Mucosa of descending colon (tissue), 3 donors: ENCODE measurements at regions not wholly inside any gene's neighbourhood (a gene's known extent, or its start where the extent isn't known, plus 50 kb on each side); places are given as distances from the start of the nearest gene placed in this dataset.

Experiments
- ATAC-seq: fragments of 200-7000 bp; cut with Tn5 transposase; one replicate; pipeline ENCODE4 v1.9.1; 2020; ENCODE audit warnings: mild to moderate bottlenecking, moderate library complexity
- DNase-seq, 3 donors: peaks; one replicate each; pipeline ENCODE4 v3.0.0-alpha.2; 2020
- H3K36me3 ChIP-seq: fragments of 200-600 bp; one replicate; pipeline ENCODE4 v1.8.0; 2021; ENCODE audit warnings: low read depth, mild to moderate bottlenecking
- H3K4me1 ChIP-seq: fragments of 200-600 bp; one replicate; pipeline ENCODE4 v1.8.0; 2021; ENCODE audit warnings: low read depth, mild to moderate bottlenecking
- H3K4me3 ChIP-seq: fragments of 200-600 bp; one replicate; pipeline ENCODE4 v1.8.0; 2021; ENCODE audit warnings: mild to moderate bottlenecking
- H3K9me3 ChIP-seq: fragments of 200-600 bp; one replicate; pipeline ENCODE4 v1.8.0; 2021; ENCODE audit warnings: mild to moderate bottlenecking
- intact Hi-C, 2 donors: fragments of 100-400 bp; cut with DNase I in 1 of 2; cut with micrococcal nuclease in 1 of 2; formaldehyde crosslinking; loops; one replicate each; pipeline versions ENCODE4 v1.11.0 to v1.11.1; 2022; cut with DNase I, micrococcal nuclease
- TF ChIP-seq, protein P1 (sequence below): fragments of 200-600 bp; IDR thresholded peaks from one replicate; pipeline ENCODE4 v1.8.0; 2022; ENCODE audit warnings: antibody characterized with exemption, mild to moderate bottlenecking
- donor health status: DM: no; HTN: no; CAD: no; lungs with moderate emphysema.
- donor health status: DM: no; HTN: no; CAD: no.
- donor health status: DM: no; HTN: yes; CAD: no.

- H3K4me3 ChIP-seq, result no peak overlapping the region
- peaks cover 9% of the 10 kb centered on the region for H3K4me1 ChIP-seq
- no peak for ATAC-seq
- no peak for DNase-seq
- no peaks in the 10 kb centered on the region for H3K36me3 ChIP-seq
- intact Hi-C loops, result no loop called here
- TF ChIP-seq, protein P1, sequence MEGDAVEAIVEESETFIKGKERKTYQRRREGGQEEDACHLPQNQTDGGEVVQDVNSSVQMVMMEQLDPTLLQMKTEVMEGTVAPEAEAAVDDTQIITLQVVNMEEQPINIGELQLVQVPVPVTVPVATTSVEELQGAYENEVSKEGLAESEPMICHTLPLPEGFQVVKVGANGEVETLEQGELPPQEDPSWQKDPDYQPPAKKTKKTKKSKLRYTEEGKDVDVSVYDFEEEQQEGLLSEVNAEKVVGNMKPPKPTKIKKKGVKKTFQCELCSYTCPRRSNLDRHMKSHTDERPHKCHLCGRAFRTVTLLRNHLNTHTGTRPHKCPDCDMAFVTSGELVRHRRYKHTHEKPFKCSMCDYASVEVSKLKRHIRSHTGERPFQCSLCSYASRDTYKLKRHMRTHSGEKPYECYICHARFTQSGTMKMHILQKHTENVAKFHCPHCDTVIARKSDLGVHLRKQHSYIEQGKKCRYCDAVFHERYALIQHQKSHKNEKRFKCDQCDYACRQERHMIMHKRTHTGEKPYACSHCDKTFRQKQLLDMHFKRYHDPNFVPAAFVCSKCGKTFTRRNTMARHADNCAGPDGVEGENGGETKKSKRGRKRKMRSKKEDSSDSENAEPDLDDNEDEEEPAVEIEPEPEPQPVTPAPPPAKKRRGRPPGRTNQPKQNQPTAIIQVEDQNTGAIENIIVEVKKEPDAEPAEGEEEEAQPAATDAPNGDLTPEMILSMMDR, result no peak
- H3K9me3 ChIP-seq, result no peaks in the 10 kb centered on the region
Observed at GRCh38 chr5:56443826-56444225, 210.7 kb upstream of the ANKRD55 start.

DNA sequence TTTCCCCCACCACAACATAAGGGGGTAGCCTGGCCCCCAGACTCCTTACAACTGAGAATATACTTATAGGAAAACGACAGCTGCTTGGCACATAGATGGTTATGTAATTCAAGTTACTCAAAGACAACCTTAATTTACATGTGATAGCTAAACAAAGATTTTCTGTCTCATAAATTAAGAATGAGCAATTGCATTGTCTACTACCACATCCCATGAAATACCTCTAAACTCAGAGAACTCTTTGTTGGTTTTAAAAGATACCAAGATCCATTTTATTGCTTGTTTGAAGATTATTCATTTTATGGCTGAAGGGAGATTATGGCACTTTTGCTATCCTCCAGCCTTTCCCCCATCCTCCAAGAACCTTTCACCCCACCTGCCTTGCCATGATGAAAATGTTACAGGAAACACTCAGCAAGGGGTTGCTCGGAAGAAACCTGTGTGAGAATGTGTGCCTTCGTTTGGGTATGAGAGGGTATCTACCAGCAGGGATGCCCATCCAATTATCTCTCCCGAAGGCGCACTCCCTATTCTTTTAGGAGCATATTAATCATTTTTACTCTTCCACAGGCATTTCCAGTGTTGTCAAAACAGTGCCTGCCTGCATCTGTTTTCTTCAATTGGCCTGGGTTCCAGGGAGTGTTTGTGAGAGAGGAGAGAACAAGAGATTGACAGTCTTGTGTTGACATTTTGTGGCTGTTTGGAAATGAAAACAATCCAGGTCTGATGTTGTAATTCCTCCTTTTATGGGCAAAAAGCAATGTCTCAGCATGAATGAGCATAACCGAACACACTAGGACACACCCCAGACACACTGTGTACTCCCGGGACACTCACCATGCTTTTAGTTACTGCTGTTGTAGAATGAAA is 208.0 kb upstream of the ANKRD55 start:
- H3K36me3 ChIP-seq, result no peaks in the 10 kb centered on the region
- H3K4me3 ChIP-seq, result no peak overlapping the region
- intact Hi-C loops, result no loop called here
- TF ChIP-seq, protein P1, result no peak
- peak; percentile 97 for ATAC-seq
- H3K4me1 ChIP-seq, result peaks cover 9% of the 10 kb centered on the region
- DNase-seq, result peak in 1 of 3 donors; percentile 26
- H3K9me3 ChIP-seq, result no peaks in the 10 kb centered on the region

- H3K9me3 ChIP-seq, result no peaks in the 10 kb centered on the region
- H3K4me1 ChIP-seq, result no peaks in the 10 kb centered on the region
- no peak for DNase-seq
- H3K4me3 ChIP-seq, result no peak overlapping the region
- TF ChIP-seq, protein P1, result no peak
- H3K36me3 ChIP-seq, result no peaks in the 10 kb centered on the region
- no peak for ATAC-seq
- intact Hi-C loops, result no loop called here
Observed at GRCh38 chr5:56434986-56435385, 201.9 kb upstream of the ANKRD55 start.

DNA sequence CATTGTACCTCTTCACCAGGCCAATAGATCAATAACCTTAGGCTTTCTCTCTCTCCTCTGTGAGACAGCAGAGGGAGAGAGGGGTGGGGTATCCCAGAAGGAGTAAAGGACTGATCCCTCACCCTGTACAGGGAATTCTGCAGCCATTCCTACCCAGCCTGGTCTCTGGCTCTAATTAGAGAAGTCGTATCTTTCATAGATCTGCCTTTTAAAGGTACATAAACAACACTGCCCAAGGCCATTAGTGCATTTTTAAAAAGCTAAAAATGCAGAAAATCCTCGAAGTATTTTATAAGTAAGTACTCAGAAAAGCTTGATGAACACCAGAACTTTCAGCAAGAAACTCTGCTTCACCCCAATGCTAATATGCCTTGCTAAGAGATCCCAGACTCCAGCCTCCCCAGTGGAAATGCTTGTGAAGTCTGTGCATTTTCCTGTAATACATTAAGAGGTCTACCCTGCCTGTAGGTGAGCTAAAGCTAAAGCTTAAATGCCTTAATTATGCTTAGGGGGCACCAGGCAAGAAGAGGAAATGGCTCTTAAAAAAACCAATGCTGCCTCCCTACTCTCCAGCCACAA is 200.0 kb upstream of the ANKRD55 start:
- no peak for ATAC-seq

DNA sequence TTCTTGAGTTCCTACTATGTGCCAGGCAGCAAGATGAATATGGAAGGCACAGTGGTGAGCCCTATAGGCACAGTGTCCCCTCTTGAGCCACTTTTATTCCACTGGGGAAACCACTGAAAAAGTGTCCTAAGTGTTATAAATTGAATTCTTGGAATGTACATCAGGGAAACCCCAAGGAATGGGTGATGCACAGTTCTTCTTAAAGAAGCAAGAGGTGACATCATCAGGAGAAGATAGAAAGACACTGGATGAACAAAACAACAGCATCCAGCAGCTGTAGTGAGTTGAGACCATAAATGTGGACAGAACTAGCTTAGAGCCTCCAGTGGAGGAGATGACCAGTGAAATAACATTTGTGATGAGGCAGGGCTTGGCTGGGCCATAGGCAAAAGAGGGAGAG is 199.2 kb upstream of the ANKRD55 start:
- Histone ChIP-seq H3K9me3 (no peaks in the 10 kb centered on the region), H3K4me3 (no peak overlapping the region), H3K4me1 (peaks cover 3% of the 10 kb centered on the region), H3K36me3 (no peaks in the 10 kb centered on the region)
- ATAC-seq (no peak), DNase-seq (no peak)
- intact Hi-C loops, result no loop called here
- TF ChIP-seq, protein P1, result no peak

More for the DNA sequence above, 200.0 kb upstream of the ANKRD55 start:
- H3K36me3 ChIP-seq, result no peaks in the 10 kb centered on the region
- intact Hi-C loops, result no loop called here
- H3K4me1 ChIP-seq, result peaks cover 3% of the 10 kb centered on the region
- no peak for DNase-seq
- TF ChIP-seq, protein P1, result no peak
- H3K9me3 ChIP-seq, result no peaks in the 10 kb centered on the region
- H3K4me3 ChIP-seq, result no peak overlapping the region
